HG03439 (cell line): ENCODE measurements at regions not wholly inside any gene's neighbourhood (a gene's known extent, or its start where the extent isn't known, plus 50 kb on each side); places are given as distances from the start of the nearest gene placed in this dataset.
A peak's percentile ranks its signal among the peaks of the same experiment; 100 is the strongest.

Experiments used
- ATAC-seq: cut with Tn5 transposase; IDR thresholded peaks from one replicate; pipeline ENCODE4 v1.9.1; 2021; ENCODE audit warnings: mild to moderate bottlenecking, moderate library complexity; ENCODE audit not compliant: unreplicated experiment

GRCh38 chr1:194230351-194231144 lies 1044.1 kb upstream of the B3GALT2 start:
- ATAC-seq: no peak

GRCh38 chr1:194228427-194228826 lies 1042.0 kb upstream of the B3GALT2 start:
- ATAC-seq: no peak

- ATAC-seq: no peak
Measured at GRCh38 chr1:194227161-194227560, 1040.7 kb upstream of the B3GALT2 start.

- peak; percentile 95 for ATAC-seq
Measured at GRCh38 chr1:194225821-194226220, 1039.4 kb upstream of the B3GALT2 start.

- ATAC-seq: no peak
Measured at GRCh38 chr1:194223596-194223995, 1037.2 kb upstream of the B3GALT2 start.

- no peak for ATAC-seq
Measured at GRCh38 chr1:194215448-194215847, 1029.0 kb upstream of the B3GALT2 start.

GRCh38 chr1:194214735-194215134 lies 1028.3 kb upstream of the B3GALT2 start:
- ATAC-seq: no peak

GRCh38 chr1:194209920-194210319 lies 1023.5 kb upstream of the B3GALT2 start:
- no peak for ATAC-seq

- ATAC-seq: no peak
Measured at GRCh38 chr1:194208674-194209073, 1022.3 kb upstream of the B3GALT2 start.

GRCh38 chr1:194196562-194196961 lies 1010.1 kb upstream of the B3GALT2 start:
- ATAC-seq: no peak

GRCh38 chr1:194194724-194195123 lies 1008.3 kb upstream of the B3GALT2 start:
- no peak for ATAC-seq

GRCh38 chr1:194184974-194185373 lies 998.6 kb upstream of the B3GALT2 start:
- no peak for ATAC-seq

GRCh38 chr1:194184425-194184824 lies 998.0 kb upstream of the B3GALT2 start:
- no peak for ATAC-seq

GRCh38 chr1:194181845-194182244 lies 995.4 kb upstream of the B3GALT2 start:
- no peak for ATAC-seq

- ATAC-seq: no peak
Measured at GRCh38 chr1:194176212-194176611, 989.8 kb upstream of the B3GALT2 start.

- ATAC-seq: no peak
Measured at GRCh38 chr1:194175251-194175650, 988.8 kb upstream of the B3GALT2 start.

GRCh38 chr1:194174528-194174927 lies 988.1 kb upstream of the B3GALT2 start:
- no peak for ATAC-seq

GRCh38 chr1:194171596-194171995 lies 985.2 kb upstream of the B3GALT2 start:
- no peak for ATAC-seq

- ATAC-seq: no peak
Measured at GRCh38 chr1:194167956-194168640, 981.7 kb upstream of the B3GALT2 start.

GRCh38 chr1:194164755-194165154 lies 978.3 kb upstream of the B3GALT2 start:
- ATAC-seq: no peak

GRCh38 chr1:194161591-194161990 lies 975.2 kb upstream of the B3GALT2 start:
- no peak for ATAC-seq

- ATAC-seq: no peak
Measured at GRCh38 chr1:194159941-194160340, 973.5 kb upstream of the B3GALT2 start.
